Neural progenitor cell (in vitro differentiated cells): ENCODE measurements at regions not wholly inside any gene's neighbourhood (a gene's known extent, or its start where the extent isn't known, plus 50 kb on each side); places are given as distances from the start of the nearest gene placed in this dataset.

Experiments
- EZH2 ChIP-seq: fragments of 200-600 bp; sonication (generic); IDR thresholded peaks from 2 replicates; pipeline ENCODE4 v1.6.1; 2017; ENCODE audit warnings: antibody characterized with exemption, mild to moderate bottlenecking, moderate library complexity
- EZH2phosphoT487 ChIP-seq: fragments of 200-600 bp; sonication (generic); IDR thresholded peaks from 2 replicates; pipeline ENCODE4 v1.6.1; 2017; ENCODE audit warnings: antibody characterized with exemption
- TF ChIP-seq, protein P1 (sequence below): fragments of 200-600 bp; sonication (generic); IDR thresholded peaks from 2 replicates; pipeline ENCODE4 v1.5.1; 2017; ENCODE audit warnings: antibody characterized with exemption, mild to moderate bottlenecking

DNA sequence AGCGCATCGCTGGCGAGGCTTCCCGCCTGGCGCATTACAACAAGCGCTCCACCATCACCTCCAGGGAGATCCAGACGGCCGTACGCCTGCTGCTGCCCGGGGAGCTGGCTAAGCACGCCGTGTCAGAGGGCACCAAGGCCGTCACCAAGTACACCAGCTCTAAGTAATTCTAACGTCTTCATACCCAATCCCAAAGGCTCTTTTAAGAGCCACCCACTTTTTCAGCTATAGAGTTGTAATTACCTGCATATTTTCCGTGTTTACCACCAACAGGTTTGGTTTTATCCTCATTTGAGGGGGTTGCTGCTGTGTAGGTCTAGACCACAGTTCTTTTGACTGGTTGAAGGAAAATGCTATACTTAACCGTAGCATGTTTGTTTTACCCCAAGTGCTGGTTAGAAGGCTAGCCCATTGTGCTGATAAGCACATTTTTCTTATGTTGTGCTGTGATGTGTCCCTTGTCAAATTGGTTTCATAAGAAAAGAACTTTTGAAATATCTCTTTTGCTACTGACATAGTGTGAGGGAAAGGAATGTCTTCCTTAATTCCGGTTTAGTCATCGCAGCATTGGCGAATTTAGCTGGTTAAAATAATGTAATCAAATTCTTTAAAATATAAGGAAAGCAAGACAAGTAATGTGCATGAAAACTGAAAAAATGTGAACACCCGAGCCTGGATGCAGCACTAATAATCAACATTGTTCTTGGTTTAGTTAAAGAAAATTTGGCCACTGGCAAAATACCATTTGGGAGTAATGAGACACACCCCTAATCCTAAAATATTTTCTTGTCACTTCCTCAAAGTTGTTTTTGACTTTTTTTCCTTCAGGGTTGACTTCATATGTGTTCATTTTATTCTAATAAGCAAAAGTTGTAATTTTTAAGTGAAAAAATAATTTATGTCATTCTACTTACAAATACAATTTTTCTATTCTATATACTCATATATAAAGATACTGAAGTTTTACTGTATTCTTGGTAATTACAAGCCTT lies 112.8 kb downstream of the HFE start:
- TF ChIP-seq, protein P1, sequence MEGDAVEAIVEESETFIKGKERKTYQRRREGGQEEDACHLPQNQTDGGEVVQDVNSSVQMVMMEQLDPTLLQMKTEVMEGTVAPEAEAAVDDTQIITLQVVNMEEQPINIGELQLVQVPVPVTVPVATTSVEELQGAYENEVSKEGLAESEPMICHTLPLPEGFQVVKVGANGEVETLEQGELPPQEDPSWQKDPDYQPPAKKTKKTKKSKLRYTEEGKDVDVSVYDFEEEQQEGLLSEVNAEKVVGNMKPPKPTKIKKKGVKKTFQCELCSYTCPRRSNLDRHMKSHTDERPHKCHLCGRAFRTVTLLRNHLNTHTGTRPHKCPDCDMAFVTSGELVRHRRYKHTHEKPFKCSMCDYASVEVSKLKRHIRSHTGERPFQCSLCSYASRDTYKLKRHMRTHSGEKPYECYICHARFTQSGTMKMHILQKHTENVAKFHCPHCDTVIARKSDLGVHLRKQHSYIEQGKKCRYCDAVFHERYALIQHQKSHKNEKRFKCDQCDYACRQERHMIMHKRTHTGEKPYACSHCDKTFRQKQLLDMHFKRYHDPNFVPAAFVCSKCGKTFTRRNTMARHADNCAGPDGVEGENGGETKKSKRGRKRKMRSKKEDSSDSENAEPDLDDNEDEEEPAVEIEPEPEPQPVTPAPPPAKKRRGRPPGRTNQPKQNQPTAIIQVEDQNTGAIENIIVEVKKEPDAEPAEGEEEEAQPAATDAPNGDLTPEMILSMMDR: no peak
- TF ChIP-seq EZH2 (no peak), EZH2phosphoT487 (no peak)
